Chondrocyte (in vitro differentiated cells): ENCODE measurements at regions not wholly inside any gene's neighbourhood (a gene's known extent, or its start where the extent isn't known, plus 50 kb on each side); places are given as distances from the start of the nearest gene placed in this dataset.

Experiments
- DNase-seq: peaks from one replicate; pipeline ENCODE4 v3.0.0; 2021; ENCODE audit warnings: mixed read lengths, low spot score
- H3K27ac Mint-ChIP-seq: one replicate; pipeline ENCODE4 v1.8.0; 2021; ENCODE audit warnings: mild to moderate bottlenecking, moderate library complexity, mixed read lengths; ENCODE audit not compliant: unreplicated experiment
- H3K27me3 Mint-ChIP-seq: 2 replicates; pipeline ENCODE4 v1.8.0; 2021; ENCODE audit warnings: low read depth, mixed read lengths
- H3K36me3 Mint-ChIP-seq: 2 replicates; pipeline ENCODE4 v1.8.0; 2021; ENCODE audit warnings: low read depth, mixed read lengths
- H3K4me1 Mint-ChIP-seq: 2 replicates; pipeline ENCODE4 v1.8.0; 2021; ENCODE audit warnings: low read depth, mild to moderate bottlenecking, mixed read lengths
- H3K4me3 Mint-ChIP-seq: one replicate; pipeline ENCODE4 v1.8.0; 2021; ENCODE audit warnings: mild to moderate bottlenecking, moderate library complexity, mixed read lengths; ENCODE audit not compliant: unreplicated experiment
- H3K9me3 Mint-ChIP-seq: 2 replicates; pipeline ENCODE4 v1.8.0; 2021; ENCODE audit warnings: low read depth, mixed read lengths
- TF ChIP-seq, protein P1 (sequence below): fragments of 200-600 bp; sonication (generic); IDR thresholded peaks from 2 replicates; pipeline ENCODE4 v1.5.0; 2021; ENCODE audit warnings: antibody characterized with exemption, mild to moderate bottlenecking, moderate library complexity

DNA sequence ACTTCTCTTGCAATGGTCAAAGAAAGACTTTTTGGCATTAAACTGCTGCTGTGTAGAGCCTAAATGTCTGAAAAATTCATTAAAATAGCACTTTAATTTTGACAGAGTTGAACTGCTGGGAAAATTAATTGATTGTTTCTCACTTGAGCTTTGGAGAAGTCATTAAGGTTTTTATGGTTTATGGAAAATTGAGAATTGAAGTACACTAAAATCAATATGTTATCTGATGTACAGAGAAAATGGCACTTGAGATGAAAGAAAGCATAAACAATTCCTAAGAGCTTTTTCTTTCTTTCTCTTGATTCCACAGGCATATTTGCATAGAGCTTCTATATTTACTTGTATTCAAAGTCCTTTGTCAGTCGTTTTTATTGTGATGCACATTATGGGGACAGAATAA is 188.5 kb upstream of the CAND1 start:
- Mint-ChIP-seq H3K4me3 (no peak overlapping the region), H3K9me3 (no peaks in the 10 kb centered on the region)

DNA sequence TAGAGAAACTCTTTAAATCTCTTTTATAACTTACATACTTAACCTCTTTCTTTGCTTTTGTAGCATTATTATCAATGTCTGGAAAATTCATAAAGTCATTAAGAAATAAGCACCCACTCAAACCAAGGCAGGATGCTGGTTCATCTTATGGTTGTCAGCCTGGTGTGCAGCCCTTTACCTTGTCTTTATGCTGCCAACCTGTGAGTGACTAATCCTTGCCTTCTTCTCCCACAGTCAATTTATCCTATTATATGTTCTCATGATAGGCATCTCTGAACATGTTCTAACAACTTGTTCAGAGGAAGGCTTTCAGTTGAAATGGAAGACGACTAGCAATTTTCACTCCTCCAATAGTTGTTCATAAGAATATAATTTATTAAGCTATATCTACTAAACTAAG is 186.9 kb upstream of the CAND1 start:
- no peaks in the 10 kb centered on the region for H3K9me3 Mint-ChIP-seq
- no peak overlapping the region for H3K27ac Mint-ChIP-seq
- peaks cover 3% of the 10 kb centered on the region for H3K4me1 Mint-ChIP-seq
- H3K4me3 Mint-ChIP-seq: no peak overlapping the region
- no peaks in the 10 kb centered on the region for H3K36me3 Mint-ChIP-seq
- TF ChIP-seq, protein P1, sequence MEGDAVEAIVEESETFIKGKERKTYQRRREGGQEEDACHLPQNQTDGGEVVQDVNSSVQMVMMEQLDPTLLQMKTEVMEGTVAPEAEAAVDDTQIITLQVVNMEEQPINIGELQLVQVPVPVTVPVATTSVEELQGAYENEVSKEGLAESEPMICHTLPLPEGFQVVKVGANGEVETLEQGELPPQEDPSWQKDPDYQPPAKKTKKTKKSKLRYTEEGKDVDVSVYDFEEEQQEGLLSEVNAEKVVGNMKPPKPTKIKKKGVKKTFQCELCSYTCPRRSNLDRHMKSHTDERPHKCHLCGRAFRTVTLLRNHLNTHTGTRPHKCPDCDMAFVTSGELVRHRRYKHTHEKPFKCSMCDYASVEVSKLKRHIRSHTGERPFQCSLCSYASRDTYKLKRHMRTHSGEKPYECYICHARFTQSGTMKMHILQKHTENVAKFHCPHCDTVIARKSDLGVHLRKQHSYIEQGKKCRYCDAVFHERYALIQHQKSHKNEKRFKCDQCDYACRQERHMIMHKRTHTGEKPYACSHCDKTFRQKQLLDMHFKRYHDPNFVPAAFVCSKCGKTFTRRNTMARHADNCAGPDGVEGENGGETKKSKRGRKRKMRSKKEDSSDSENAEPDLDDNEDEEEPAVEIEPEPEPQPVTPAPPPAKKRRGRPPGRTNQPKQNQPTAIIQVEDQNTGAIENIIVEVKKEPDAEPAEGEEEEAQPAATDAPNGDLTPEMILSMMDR: no peak
- DNase-seq: no peak
- peaks cover 35% of the 10 kb centered on the region for H3K27me3 Mint-ChIP-seq

More for the DNA sequence above, 188.5 kb upstream of the CAND1 start:
- Mint-ChIP-seq H3K27me3 (peaks cover 39% of the 10 kb centered on the region), H3K27ac (no peak overlapping the region), H3K36me3 (no peaks in the 10 kb centered on the region), H3K4me1 (peaks cover 3% of the 10 kb centered on the region)
- DNase-seq: no peak
- TF ChIP-seq, protein P1: no peak

GRCh38 chr12:67085699-67086098 is 183.5 kb upstream of the CAND1 start:
- Mint-ChIP-seq H3K4me1 (peaks cover 3% of the 10 kb centered on the region), H3K9me3 (no peaks in the 10 kb centered on the region), H3K27ac (no peak overlapping the region), H3K4me3 (no peak overlapping the region), H3K36me3 (no peaks in the 10 kb centered on the region), H3K27me3 (peaks cover 23% of the 10 kb centered on the region)
- DNase-seq: no peak
- TF ChIP-seq, protein P1: no peak

GRCh38 chr12:67086116-67086515 is 183.0 kb upstream of the CAND1 start:
- TF ChIP-seq, protein P1: no peak
- Mint-ChIP-seq H3K36me3 (no peaks in the 10 kb centered on the region), H3K4me1 (peaks cover 3% of the 10 kb centered on the region), H3K4me3 (no peak overlapping the region), H3K27me3 (peaks cover 26% of the 10 kb centered on the region), H3K27ac (no peak overlapping the region), H3K9me3 (no peaks in the 10 kb centered on the region)
- DNase-seq: no peak

GRCh38 chr12:67088401-67089118 is 180.6 kb upstream of the CAND1 start:
- TF ChIP-seq, protein P1: no peak
- Mint-ChIP-seq H3K27ac (peak overlapping the region; percentile 39), H3K36me3 (no peaks in the 10 kb centered on the region), H3K4me1 (peaks cover 3% of the 10 kb centered on the region), H3K27me3 (peaks cover 15% of the 10 kb centered on the region), H3K9me3 (peaks cover 3% of the 10 kb centered on the region), H3K4me3 (no peak overlapping the region)
- no peak for DNase-seq
